GM21737 (cell line): ENCODE measurements at regions not wholly inside any gene's neighbourhood (a gene's known extent, or its start where the extent isn't known, plus 50 kb on each side); places are given as distances from the start of the nearest gene placed in this dataset.
"Not testable (repeated sequence)": the region's sequence is repeated elsewhere in the genome, so short reads cannot be mapped to it uniquely, and the experiment has no call there.

ENCODE experiments used
- ATAC-seq: cut with Tn5 transposase; IDR thresholded peaks from one replicate; pipeline ENCODE4 v1.9.1; 2021; ENCODE audit warnings: mild to moderate bottlenecking, moderate library complexity; ENCODE audit not compliant: unreplicated experiment

DNA sequence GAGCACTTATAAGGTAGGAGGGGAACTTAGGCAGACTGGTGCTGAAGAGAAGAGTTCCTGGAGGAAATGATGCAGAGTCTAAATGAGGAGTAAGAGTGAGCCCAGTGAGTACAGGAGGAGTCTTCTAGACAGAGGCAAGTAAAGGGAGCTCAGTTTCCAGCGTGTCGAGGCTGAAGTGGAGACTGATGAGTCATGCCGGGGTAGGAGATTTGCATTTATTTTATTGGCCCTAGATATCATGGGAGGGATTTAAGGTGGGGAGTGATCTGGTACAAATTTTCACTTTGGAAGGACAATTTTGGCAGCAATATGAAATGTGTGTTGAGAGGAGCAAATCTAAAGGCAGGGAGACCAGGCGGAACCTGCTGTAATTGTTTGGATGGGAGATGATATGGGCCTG lies 157.5 kb downstream of the TTC8 start:
- no peak for ATAC-seq

DNA sequence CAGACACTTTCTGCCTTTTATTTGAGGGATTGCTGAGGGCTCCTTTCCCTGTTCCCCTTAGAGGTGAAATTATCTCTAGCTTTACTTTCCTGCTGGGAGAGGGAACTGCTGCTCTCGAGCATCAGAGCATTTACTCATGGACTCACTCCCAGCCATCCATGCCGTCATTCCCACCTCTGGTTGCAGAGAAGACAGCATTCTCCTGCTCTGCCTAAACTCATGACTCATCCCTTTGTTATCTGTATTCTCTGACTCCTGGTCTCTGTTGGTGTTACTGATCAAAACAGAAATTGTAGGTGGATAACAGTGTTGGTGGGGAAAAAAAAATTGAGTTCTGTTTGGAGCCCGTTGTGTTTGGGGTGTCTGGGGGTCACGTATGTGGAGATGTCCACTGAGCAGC lies 159.3 kb downstream of the TTC8 start:
- ATAC-seq, result no peak

GRCh38 chr14:88985654-88986053 lies 161.2 kb downstream of the TTC8 start:
- no peak for ATAC-seq

DNA sequence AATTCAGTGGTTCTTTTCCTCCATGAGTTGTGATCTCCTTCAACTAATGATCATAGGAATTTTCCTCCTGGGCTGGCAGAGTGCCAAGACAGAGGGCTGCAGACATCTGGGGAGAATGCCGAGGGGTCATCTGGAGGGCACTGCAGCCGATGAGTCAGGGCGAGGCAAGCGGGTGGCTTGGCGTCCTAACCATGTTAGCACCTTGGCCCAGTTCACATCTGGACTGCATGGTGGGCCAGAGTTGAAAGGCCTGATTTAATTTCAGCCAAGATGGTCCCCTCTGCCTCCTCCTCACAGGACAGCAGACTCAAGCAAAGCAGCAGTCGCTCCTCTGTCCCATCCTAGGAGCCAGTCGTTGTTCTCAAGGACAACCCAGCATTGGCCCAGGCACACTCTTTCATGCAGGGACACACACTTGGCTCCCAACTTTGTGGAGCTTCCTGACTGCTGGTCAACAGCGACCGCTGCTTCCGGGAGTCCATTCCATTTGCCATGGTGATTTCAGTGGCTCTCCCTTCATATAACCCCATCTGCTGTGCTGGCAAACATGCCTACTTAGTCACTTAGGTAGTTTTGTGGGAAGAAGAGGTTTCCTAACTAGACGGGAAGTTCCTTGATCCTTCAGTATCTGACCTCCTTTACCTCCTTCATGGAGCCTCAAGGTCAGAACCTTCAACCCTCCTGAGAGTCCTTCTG lies 161.8 kb downstream of the TTC8 start:
- no peak for ATAC-seq

- ATAC-seq, result not testable (repeated sequence)
These were observed 162.5 kb downstream of the TTC8 start for GRCh38 chr14:88986908-88987307.

GRCh38 chr14:88987516-88987915 lies 163.1 kb downstream of the TTC8 start:
- no peak for ATAC-seq

GRCh38 chr14:88989911-88990310 lies 165.5 kb downstream of the TTC8 start:
- no peak for ATAC-seq

DNA sequence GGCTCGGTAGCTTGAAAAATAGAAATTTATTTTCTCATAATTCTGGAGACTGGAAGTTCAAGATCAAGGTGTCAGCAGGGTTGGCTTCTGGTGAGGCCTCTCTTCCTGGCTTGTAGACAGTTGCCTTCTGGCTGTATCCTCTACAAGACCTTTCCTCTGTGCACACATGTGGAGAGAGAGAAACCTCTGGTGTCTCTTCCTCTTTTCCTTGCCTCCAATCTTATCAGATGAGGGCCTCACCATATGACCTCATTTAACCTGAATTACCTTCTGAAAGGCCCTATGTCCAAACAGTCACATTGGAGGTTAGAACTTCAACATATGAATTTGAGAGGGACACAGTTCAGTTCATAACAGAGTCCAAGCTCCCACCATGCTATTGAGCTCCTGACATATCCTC lies 166.4 kb downstream of the TTC8 start:
- no peak for ATAC-seq

DNA sequence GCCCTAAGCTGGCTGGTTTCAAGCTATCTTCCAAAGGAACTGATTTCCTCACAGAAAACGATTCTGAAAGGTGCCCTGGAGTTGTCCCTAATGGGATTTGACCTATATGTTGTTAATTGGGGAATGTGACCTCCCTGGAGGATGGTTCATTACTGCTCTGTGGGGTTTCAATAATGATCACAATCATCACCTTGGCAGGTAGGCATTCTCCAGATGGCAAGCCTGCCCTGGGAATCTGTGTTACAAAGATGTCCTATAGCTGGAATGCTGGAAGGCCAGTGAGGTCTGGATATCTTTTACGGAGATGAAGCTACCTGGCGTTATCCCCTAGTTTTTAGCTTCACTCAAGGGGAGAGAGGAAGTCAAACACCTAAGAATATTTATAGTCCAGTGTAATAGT lies 167.6 kb downstream of the TTC8 start:
- ATAC-seq, result no peak

DNA sequence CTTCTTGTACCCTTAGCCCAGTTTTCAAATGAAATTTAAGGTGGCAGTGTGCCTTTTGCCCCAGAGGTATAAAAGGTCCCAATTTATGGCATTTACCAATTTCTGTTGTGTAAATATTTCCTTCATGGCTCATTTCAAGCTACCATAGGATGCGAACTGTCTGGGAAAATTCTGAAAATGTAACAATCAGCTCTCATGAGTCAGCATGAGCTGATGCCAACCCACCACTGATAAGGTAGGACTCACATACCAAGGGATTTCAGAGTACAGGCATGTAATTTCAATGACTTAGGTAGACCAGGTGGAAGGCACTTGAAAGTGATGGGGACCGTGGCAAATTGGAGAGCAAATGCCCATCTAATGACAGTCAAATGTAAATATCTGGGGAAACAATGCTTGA lies 169.5 kb downstream of the TTC8 start:
- ATAC-seq, result no peak

DNA sequence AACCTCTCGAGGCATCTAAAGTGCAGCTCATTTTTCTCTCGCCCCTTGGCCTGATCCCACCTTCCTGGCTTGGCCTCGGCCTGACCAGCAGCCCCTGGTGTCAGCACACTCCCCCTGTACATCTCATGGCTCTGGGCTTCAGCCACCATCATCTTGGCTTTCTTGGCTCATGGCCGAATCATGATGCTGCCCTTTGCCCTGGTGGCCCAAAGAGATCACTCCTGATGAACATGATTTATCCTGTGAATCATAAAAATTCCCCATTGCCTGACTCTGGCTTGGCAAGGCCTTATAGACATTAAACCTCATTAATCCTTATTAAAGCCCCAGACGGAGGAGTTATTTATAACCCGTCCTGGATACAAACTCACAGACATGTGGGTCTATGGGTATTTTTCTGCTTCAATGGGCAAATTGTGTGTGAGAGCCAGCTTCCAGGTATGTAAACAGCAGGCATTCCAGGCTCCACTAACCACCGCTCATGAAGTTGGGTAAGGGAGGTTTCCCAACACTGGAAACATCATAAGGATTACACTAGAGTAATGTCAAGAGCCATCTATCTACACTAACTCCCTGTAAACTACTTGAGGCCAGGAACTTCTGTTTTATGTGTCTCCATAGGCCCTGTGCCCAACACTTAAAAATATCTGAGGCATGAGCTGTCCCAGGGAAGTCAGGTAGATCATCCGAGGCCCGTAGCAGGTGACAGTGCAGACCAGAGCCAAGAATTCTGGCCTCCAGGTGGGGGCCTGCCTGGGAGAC lies 171.2 kb downstream of the TTC8 start:
- no peak for ATAC-seq

DNA sequence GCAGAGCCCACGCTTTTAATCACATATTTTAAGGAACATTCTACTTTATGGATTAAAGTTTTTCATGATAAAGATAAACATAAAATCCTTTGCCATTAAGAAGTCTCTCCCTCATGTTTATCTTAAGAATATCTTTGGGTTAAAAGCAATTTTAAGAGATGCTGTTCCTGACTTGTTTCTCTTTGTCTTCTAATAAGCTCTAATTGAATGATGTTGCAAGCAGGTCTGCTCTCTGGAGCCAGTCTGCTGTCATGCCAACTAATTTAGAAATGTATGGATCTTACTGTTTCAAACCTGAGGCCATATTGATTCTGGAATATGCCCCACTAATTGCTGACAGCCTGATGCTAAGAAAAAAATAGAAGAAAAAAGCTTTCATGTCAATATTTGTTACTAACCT lies 173.6 kb downstream of the TTC8 start:
- ATAC-seq, result no peak

GRCh38 chr14:88999137-88999536 lies 174.7 kb downstream of the TTC8 start:
- no peak for ATAC-seq

- ATAC-seq, result no peak
These were observed 175.8 kb downstream of the TTC8 start for GRCh38 chr14:89000007-89000942.

GRCh38 chr14:89004166-89004565 lies 179.7 kb downstream of the TTC8 start:
- no peak for ATAC-seq

GRCh38 chr14:89007906-89008305 lies 183.5 kb downstream of the TTC8 start:
- no peak for ATAC-seq

- no peak for ATAC-seq
These were observed 187.2 kb downstream of the TTC8 start for GRCh38 chr14:89011355-89012281.

DNA sequence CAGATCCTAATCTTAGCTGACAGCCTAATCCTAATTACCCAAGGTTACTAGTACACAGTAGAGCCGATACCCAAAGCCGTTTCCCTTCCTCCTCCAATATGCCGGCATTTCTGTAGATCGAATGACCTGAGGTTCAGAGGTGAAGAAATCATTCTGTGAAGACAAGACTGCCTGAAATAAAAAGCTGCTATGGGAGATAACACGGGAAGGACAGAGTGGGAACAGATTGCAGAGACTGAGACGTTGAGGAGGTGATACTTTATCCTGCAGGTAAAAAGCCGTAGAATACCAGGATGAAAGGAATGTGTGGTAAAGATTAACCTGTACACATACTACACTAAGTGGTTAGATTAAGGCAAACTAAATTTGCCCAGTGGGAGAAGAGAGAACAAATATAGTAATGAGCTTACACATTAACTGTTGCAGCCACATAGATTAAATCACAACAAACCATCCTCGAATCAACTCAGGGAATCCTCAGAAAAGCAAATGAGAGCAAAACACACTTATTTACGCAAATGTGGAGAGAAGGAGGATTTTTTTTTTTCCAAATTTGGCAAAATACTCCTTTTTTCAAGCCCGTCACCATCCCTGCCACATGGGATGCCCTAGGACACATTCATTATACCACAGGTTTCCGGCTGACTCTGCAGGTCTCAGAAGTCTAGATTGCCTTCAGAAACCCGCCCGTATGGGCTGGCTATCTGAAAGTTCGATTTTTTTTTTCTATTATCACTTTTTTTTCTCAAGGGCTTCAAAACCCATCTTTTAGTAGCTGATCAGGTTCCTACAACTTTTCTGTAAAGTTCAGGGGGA lies 188.0 kb downstream of the TTC8 start:
- ATAC-seq, result no peak

DNA sequence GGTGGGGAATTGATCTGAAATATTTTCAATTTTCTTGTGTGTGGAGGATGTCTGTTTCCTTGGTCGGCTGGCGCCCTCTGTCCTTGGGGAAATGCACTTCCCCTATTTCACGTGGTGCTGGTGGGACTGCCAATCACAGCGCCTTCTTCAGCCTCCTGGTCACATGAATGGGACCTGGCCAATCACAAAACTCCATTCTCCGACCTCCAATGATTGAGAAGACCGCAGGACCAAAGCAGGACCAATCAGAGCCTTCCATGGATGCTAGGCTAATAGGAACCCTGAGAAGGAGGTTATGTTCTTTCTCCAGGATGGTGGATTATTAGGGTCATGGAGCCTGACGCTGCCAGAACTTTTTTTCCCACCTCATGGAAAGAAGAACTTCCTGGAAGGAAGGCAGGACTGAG lies 188.7 kb downstream of the TTC8 start:
- no peak for ATAC-seq
